ENCODE measurements at regions not wholly inside any gene's neighbourhood (a gene's known extent, or its start where the extent isn't known, plus 50 kb on each side); places are given as distances from the start of the nearest gene placed in this dataset.

GRCh38 chr13:97720896-97721295, 232.6 kb upstream of the IPO5 start:
- TF ChIP-seq CTCF (IDR thresholded peaks at IDR 0.05), result no peak
- TF ChIP-seq POLR2A (IDR thresholded peaks at IDR 0.05), result no peak
- no peak for TF ChIP-seq EP300 (IDR thresholded peaks at IDR 0.05)
